GM10248 (cell line): ENCODE measurements at regions not wholly inside any gene's neighbourhood (a gene's known extent, or its start where the extent isn't known, plus 50 kb on each side); places are given as distances from the start of the nearest gene placed in this dataset.

Source experiments
- CTCF ChIA-PET: fragments of 300-600 bp; sonication (Branson Sonifier 250); formaldehyde crosslinking; extraction: SDS; loops from one replicate; lab custom pipeline; 2021; ENCODE audit warnings: antibody characterized with exemption; lab: Yijun Ruan, JAX
- POLR2A ChIA-PET: fragments of 350-650 bp; sonication (Branson Sonifier 250); formaldehyde crosslinking; extraction: SDS; loops from one replicate; lab custom pipeline; 2020; ENCODE audit warnings: antibody characterized with exemption; lab: Yijun Ruan, JAX
- DNase-seq: peaks from one replicate; pipeline ENCODE4 v3.0.0; 2012; ENCODE audit errors: extremely low spot score
- TF ChIP-seq, protein P1 (sequence below): IDR thresholded peaks from 2 replicates; pipeline ENCODE4 v1.5.1; 2012; ENCODE audit warnings: mild to moderate bottlenecking, low read depth; ENCODE audit errors: extremely low read depth, missing control alignments, control extremely low read depth

DNA sequence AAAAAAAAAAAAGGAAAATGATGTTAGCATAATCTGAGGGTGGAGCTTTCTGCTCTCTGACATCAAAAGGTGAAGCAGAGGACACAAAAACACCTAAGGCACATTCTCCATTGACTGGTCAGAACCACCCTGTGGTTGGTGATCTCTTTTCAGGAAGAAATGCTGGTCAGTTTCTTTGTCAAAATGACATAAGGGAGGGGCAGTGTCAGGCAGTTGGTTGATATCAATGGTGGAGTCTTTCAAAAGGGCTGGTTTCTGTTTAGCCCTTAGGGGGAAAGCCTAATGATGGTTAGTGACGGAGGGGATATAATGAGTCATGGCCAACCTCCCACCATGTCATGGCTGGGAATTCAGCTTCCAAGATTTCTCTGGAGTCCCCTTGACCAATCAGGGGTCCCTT, 185.9 kb upstream of the GBE1 start:
- DNase-seq = no peak
- POLR2A ChIA-PET = no interaction called here
- CTCF ChIA-PET = interaction anchor here (2.5 kb wide), 1 partner anchor 9 kb away, joined by 5 read pairs; no protein-coding TSS in a partner anchor
- TF ChIP-seq, protein P1, sequence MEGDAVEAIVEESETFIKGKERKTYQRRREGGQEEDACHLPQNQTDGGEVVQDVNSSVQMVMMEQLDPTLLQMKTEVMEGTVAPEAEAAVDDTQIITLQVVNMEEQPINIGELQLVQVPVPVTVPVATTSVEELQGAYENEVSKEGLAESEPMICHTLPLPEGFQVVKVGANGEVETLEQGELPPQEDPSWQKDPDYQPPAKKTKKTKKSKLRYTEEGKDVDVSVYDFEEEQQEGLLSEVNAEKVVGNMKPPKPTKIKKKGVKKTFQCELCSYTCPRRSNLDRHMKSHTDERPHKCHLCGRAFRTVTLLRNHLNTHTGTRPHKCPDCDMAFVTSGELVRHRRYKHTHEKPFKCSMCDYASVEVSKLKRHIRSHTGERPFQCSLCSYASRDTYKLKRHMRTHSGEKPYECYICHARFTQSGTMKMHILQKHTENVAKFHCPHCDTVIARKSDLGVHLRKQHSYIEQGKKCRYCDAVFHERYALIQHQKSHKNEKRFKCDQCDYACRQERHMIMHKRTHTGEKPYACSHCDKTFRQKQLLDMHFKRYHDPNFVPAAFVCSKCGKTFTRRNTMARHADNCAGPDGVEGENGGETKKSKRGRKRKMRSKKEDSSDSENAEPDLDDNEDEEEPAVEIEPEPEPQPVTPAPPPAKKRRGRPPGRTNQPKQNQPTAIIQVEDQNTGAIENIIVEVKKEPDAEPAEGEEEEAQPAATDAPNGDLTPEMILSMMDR = no peak

DNA sequence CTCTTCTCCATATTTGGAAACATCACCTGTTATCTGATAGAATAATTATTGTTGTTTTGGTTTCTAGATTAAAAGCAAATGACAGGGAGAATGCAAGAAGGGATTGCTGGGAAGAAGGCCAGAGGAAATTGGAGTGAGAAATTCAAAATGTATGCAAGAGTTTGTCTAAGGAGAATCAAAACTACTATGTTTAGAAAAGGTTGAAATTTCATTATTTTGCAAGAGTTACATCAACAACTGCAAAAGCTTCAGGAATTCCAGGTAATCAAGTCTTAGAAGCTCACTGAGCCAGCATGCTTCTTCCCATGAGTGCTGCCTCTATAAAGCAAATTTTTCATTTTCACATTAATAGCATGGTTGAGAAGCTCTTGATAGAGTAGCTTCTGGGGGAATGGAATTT, 177.2 kb upstream of the GBE1 start:
- no peak for DNase-seq
- CTCF ChIA-PET = interaction anchor here (0.8 to 1.4 kb wide), 4 partner anchors 12 to 91 kb away, joined by 3 to 4 read pairs (median 3); no protein-coding TSS in a partner anchor
- POLR2A ChIA-PET = no interaction called here
- TF ChIP-seq, protein P1 = no peak

DNA sequence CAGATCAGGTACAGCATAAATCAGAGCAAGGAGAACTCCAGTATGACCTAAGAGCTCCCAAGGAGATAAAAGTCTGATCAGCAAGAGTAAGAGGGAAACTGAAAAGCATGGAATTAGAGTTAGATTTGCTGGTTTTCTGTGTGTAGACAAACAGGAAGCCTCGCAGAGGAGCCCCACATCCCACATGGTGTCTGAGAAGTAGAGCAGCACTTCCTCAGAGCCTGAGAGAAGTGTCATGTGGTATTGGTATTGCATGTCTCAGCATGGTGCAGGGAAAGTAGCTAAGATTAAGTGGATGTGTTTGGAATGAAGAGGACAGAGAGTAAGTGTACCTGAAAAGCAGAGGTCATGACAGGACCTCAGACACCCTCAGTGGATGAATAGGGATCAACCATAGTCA, 175.4 kb upstream of the GBE1 start:
- DNase-seq = no peak
- CTCF ChIA-PET = interaction anchor here (1.4 to 2.5 kb wide), 5 partner anchors 9 to 27 kb away, joined by 4 to 11 read pairs (median 5); no protein-coding TSS in a partner anchor
- TF ChIP-seq, protein P1 = no peak
- POLR2A ChIA-PET = no interaction called here

GRCh38 chr3:81932681-81933080, 171.2 kb upstream of the GBE1 start:
- POLR2A ChIA-PET = no interaction called here
- TF ChIP-seq, protein P1 = no peak
- CTCF ChIA-PET = interaction anchor here (1.8 kb wide), 1 partner anchor 12 kb away, joined by 6 read pairs; no protein-coding TSS in a partner anchor
- no peak for DNase-seq

GRCh38 chr3:81931265-81932251, 170.1 kb upstream of the GBE1 start:
- DNase-seq = no peak
- ChIA-PET POLR2A (no interaction called here), CTCF (interaction anchor here (1.8 kb wide), 2 partner anchors 11 to 16 kb away, joined by 4 to 6 read pairs; no protein-coding TSS in a partner anchor)
- TF ChIP-seq, protein P1 = no peak

DNA sequence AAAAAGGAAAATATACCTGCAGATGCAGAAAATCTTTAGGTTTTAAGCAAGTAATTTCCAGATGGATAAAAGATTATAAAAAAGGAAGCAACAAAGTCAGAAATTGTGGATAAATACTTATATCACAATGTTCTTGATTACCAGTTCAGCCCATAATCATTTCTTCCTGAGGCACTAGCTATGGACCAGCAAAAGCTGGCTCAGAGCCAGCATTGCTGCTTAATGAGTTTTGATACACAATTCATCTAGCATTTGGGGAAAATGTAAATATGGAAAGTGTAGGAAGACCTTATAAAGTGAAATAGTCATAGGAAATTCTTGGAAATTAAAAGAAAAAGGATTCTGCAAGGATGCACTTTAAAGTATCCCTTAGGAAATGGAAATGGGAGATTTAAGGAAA, 168.3 kb upstream of the GBE1 start:
- ChIA-PET CTCF (interaction anchor here (1.6 to 1.8 kb wide), 2 partner anchors 18 to 20 kb away, joined by 3 to 4 read pairs; no protein-coding TSS in a partner anchor), POLR2A (no interaction called here)
- no peak for DNase-seq
- TF ChIP-seq, protein P1 = no peak
